CD4-positive, alpha-beta memory T cell (primary cell): ENCODE measurements at regions not wholly inside any gene's neighbourhood (a gene's known extent, or its start where the extent isn't known, plus 50 kb on each side); places are given as distances from the start of the nearest gene placed in this dataset.

Source experiments
- CTCF ChIA-PET: fragments of 350-600 bp; sonication (Branson Sonifier 250); formaldehyde crosslinking; loops from one replicate; lab custom pipeline; 2021; ENCODE audit warnings: inconsistent platforms; ENCODE audit not compliant: partially characterized antibody; lab: Charles Lee
- POLR2A ChIA-PET: fragments of 350-600 bp; sonication (Branson Sonifier 250); formaldehyde crosslinking; loops from one replicate; lab custom pipeline; 2021; ENCODE audit not compliant: partially characterized antibody; lab: Charles Lee
- DNase-seq, 5 donors: peaks; one replicate each; pipeline versions ENCODE4 v3.0.0 to v3.0.0-alpha.2; 2020 to 2022; ENCODE audit warnings: mixed read lengths in 1 of 5
- H3K27ac ChIP-seq: one replicate; pipeline ENCODE4 v1.7.0; 2013; ENCODE audit warnings: low read depth, low read length
- H3K27me3 ChIP-seq: 2 replicates; pipeline ENCODE4 v1.7.0; 2013; ENCODE audit warnings: mild to moderate bottlenecking, low read length, moderate library complexity; ENCODE audit not compliant: insufficient read depth
- H3K36me3 ChIP-seq: 2 replicates; pipeline ENCODE4 v1.7.0; 2013; ENCODE audit warnings: mild to moderate bottlenecking, low read length, moderate library complexity; ENCODE audit not compliant: insufficient read depth
- H3K4me1 ChIP-seq: 2 replicates; pipeline ENCODE4 v1.7.0; 2013; ENCODE audit warnings: mild to moderate bottlenecking, low read length, moderate library complexity; ENCODE audit not compliant: insufficient read depth
- H3K4me3 ChIP-seq, 2 donors: one replicate each; pipeline ENCODE4 v1.7.0; 2013; ENCODE audit warnings: low read length in 2 of 2, mild to moderate bottlenecking in 1 of 2
- H3K9me3 ChIP-seq, 2 donors: one replicate each; pipeline ENCODE4 v1.7.0; 2013; ENCODE audit warnings: low read length in 2 of 2, control low read depth in 1 of 2; ENCODE audit not compliant: control insufficient read depth in 1 of 2
- H3K27ac Mint-ChIP-seq, 7 donors: one replicate each; pipeline ENCODE4 v1.8.0; 2020 to 2021; ENCODE audit warnings: mixed read lengths in 7 of 7, mild to moderate bottlenecking in 6 of 7, inconsistent platforms in 3 of 7, moderate library complexity in 3 of 7
- H3K27me3 Mint-ChIP-seq, 2 donors: one replicate each; pipeline ENCODE4 v1.8.0; 2020 to 2021; ENCODE audit warnings: mixed read lengths in 2 of 2
- H3K36me3 Mint-ChIP-seq, 2 donors: one replicate each; pipeline ENCODE4 v1.8.0; 2020 to 2021; ENCODE audit warnings: mixed read lengths in 2 of 2, inconsistent platforms in 1 of 2, mild to moderate bottlenecking in 1 of 2
- H3K4me1 Mint-ChIP-seq, 4 donors: one replicate each; pipeline ENCODE4 v1.8.0; 2020 to 2021; ENCODE audit warnings: mixed read lengths in 4 of 4, mild to moderate bottlenecking in 1 of 4
- H3K4me3 Mint-ChIP-seq, 8 donors: one replicate each; pipeline ENCODE4 v1.8.0; 2020 to 2021; ENCODE audit warnings: mixed read lengths in 8 of 8, mild to moderate bottlenecking in 7 of 8, moderate library complexity in 6 of 8, inconsistent platforms in 3 of 8
- H3K9me3 Mint-ChIP-seq, 8 donors: one replicate each; pipeline ENCODE4 v1.8.0; 2020 to 2021; ENCODE audit warnings: mixed read lengths in 8 of 8, mild to moderate bottlenecking in 5 of 8, inconsistent platforms in 3 of 8, moderate library complexity in 1 of 8
- intact Hi-C: fragments of 100-400 bp; cut with micrococcal nuclease; formaldehyde crosslinking; loops from one replicate; pipeline ENCODE4 v1.15.1; 2023

DNA sequence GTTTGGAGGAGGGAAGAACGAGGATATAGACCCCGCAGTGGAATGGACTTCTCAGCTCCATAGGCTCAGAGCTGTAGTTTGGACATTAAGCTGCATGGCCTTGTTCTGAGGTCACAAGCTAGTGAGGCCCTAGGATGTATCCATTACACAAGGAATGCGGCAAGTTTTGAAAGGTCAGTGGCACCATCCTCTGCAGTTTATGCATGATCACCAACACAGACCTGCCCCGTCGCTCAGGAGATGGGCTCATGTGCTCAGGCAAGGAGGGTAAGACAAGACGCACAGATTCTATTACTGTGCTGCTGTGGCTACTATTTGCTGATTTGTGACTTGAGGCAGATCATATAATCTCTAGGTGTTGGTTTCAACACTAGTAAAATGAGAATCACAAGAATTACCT is 110.9 kb downstream of the FAM161A start:
- Histone ChIP-seq H3K4me3 (no peak overlapping the region), H3K27ac (no peak overlapping the region), H3K9me3 (no peaks in the 10 kb centered on the region), H3K4me1 (no peaks in the 10 kb centered on the region), H3K27me3 (no peaks in the 10 kb centered on the region), H3K36me3 (no peaks in the 10 kb centered on the region)
- intact Hi-C loops: no loop called here
- no peak for DNase-seq
- ChIA-PET POLR2A (no interaction called here), CTCF (no interaction called here)
- Mint-ChIP-seq H3K4me1 (no peaks in the 10 kb centered on the region), H3K27me3 (peaks cover 0 to 4% of the 10 kb centered on the region in 2 donors), H3K27ac (no peak overlapping the region), H3K9me3 (peaks cover 0 to 3% (median 0%) of the 10 kb centered on the region in 8 donors), H3K4me3 (no peak overlapping the region), H3K36me3 (no peaks in the 10 kb centered on the region)

DNA sequence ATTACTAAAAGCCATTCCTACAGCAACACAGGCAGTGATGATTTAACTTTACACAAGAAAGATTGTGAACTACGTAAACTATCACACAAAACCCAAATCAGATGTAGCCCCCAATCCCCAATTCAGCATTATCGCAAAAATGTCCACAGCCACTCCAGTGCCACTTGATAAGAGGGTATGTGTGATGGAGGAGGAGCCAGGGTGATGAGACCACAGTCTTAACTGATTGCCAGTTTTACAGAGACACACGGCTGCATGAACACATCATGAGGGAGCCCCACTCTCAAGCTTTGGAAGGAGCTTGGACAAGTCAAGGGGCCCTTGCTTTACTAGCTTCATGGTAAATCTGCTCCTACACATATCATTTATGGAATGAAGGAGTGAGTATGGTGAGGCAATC is 116.0 kb downstream of the FAM161A start:
- H3K27ac Mint-ChIP-seq: peak overlapping the region in 1 of 7 donors; percentile 14
- intact Hi-C loops: no loop called here
- Histone ChIP-seq H3K4me3 (no peak overlapping the region), H3K36me3 (no peaks in the 10 kb centered on the region), H3K9me3 (no peaks in the 10 kb centered on the region), H3K27ac (no peak overlapping the region), H3K27me3 (no peaks in the 10 kb centered on the region), H3K4me1 (no peaks in the 10 kb centered on the region)
- no peaks in the 10 kb centered on the region for H3K4me1 Mint-ChIP-seq
- CTCF ChIA-PET: no interaction called here
- DNase-seq: no peak
- H3K4me3 Mint-ChIP-seq: no peak overlapping the region
- POLR2A ChIA-PET: no interaction called here
- H3K9me3 Mint-ChIP-seq: peaks cover 0 to 1% (median 0%) of the 10 kb centered on the region in 8 donors
- H3K27me3 Mint-ChIP-seq: peaks cover 0 to 5% of the 10 kb centered on the region in 2 donors
- H3K36me3 Mint-ChIP-seq: no peaks in the 10 kb centered on the region

DNA sequence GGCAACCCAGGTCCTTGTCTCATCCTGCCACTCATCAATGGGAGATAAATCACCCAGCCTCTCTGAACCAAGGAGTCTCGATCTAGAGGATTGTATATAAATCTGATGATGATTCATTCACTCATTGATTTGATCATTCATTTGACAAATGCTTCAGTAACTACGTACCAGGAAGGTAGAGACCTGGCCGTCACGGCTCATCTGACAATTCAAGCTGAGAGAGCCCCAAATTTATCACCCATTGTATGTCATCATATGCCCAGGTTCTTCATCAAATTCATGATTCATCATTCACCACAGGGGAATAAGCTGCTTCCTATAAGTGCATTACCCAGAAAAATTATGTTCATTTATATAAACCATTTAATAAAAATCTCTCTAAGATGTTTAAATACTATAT is 116.9 kb downstream of the FAM161A start:
- Mint-ChIP-seq H3K4me1 (no peaks in the 10 kb centered on the region), H3K9me3 (peaks cover 0 to 1% (median 0%) of the 10 kb centered on the region in 8 donors), H3K27me3 (peaks cover 0 to 5% of the 10 kb centered on the region in 2 donors), H3K27ac (no peak overlapping the region), H3K4me3 (no peak overlapping the region), H3K36me3 (no peaks in the 10 kb centered on the region)
- Histone ChIP-seq H3K36me3 (no peaks in the 10 kb centered on the region), H3K4me1 (no peaks in the 10 kb centered on the region), H3K27ac (no peak overlapping the region), H3K9me3 (no peaks in the 10 kb centered on the region), H3K27me3 (no peaks in the 10 kb centered on the region), H3K4me3 (no peak overlapping the region)
- no peak for DNase-seq
- POLR2A ChIA-PET: no interaction called here
- CTCF ChIA-PET: no interaction called here
- intact Hi-C loops: no loop called here

DNA sequence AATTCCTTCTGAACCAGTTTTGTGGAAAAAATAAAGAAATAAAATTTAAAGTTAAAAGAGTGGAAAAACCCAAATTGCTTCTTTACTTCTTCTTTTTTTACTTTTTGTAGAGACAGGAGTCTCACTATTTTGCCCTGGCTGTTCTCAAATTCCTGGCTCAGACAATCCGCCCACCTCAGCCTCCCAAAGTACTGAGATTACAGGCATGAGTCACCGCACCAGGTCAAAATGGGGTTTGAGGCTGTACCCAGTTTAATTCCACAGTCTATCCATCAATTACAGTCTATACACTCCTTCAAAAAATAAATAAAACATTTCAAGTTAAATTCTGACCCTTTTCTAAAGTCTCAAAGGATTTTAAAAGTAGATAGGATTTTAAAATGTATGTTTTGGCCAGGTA is 120.3 kb downstream of the FAM161A start:
- Mint-ChIP-seq H3K36me3 (no peaks in the 10 kb centered on the region), H3K9me3 (no peaks in the 10 kb centered on the region)
- CTCF ChIA-PET: interaction anchor here (0.7 kb wide), 1 partner anchor 10 kb away, joined by 3 read pairs; no protein-coding TSS in a partner anchor

DNA sequence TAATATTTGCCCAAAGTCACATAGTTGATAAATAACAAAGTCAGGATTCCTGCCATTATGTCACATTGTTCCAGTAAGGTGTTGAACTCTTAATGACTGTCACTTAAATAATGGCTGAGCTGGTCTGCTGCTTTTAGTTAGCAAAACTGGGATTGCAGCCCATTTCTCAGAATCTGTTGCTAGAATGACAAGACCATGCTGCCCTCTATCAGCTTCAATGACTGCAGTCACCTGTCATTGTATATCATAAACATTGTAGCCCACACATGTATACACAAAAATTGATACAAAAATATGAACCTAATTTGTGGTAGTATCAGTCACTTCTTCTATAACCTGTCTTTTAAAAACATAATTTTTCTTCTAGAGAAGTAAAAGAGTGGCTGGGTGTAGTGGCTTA is 121.1 kb downstream of the FAM161A start:
- Mint-ChIP-seq H3K4me1 (no peaks in the 10 kb centered on the region), H3K27me3 (peaks cover 5 to 7% of the 10 kb centered on the region in 2 donors), H3K9me3 (no peaks in the 10 kb centered on the region), H3K27ac (no peak overlapping the region), H3K4me3 (no peak overlapping the region), H3K36me3 (no peaks in the 10 kb centered on the region)
- Histone ChIP-seq H3K36me3 (no peaks in the 10 kb centered on the region), H3K4me1 (no peaks in the 10 kb centered on the region), H3K9me3 (no peaks in the 10 kb centered on the region), H3K4me3 (no peak overlapping the region), H3K27me3 (no peaks in the 10 kb centered on the region), H3K27ac (no peak overlapping the region)
- DNase-seq: no peak
- ChIA-PET POLR2A (no interaction called here), CTCF (interaction anchor here (0.7 kb wide), 1 partner anchor 9 kb away, joined by 3 read pairs; no protein-coding TSS in a partner anchor)
- intact Hi-C loops: no loop called here

More for the DNA sequence above, 120.3 kb downstream of the FAM161A start:
- POLR2A ChIA-PET: interaction anchor here (0.6 kb wide), 1 partner anchor 14 kb away, joined by 3 read pairs; no protein-coding TSS in a partner anchor
- Mint-ChIP-seq H3K4me3 (no peak overlapping the region), H3K27me3 (peaks cover 5 to 6% of the 10 kb centered on the region in 2 donors), H3K4me1 (no peaks in the 10 kb centered on the region), H3K27ac (no peak overlapping the region)
- Histone ChIP-seq H3K36me3 (no peaks in the 10 kb centered on the region), H3K4me1 (no peaks in the 10 kb centered on the region), H3K27me3 (no peaks in the 10 kb centered on the region), H3K9me3 (no peaks in the 10 kb centered on the region), H3K4me3 (no peak overlapping the region), H3K27ac (no peak overlapping the region)
- DNase-seq: no peak
- intact Hi-C loops: no loop called here

DNA sequence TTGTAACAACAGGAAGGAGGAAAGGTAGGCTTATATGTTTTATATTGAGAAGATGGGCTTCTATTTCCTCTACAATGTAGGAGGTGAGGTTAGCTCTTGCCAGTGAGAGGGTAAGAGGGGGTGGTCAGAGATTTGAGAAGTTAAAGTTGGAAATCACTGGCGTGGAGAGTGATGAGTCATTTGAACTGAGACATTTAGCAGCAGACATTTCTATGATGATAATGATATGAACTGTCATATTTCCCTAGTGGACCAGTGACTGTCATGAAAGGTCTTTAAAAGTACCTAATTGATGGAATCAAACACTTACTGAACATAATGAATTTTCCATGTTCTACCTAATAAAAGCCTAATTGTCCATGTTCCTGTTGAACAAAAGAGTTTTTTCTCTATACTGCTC is 126.1 kb downstream of the FAM161A start:
- Mint-ChIP-seq H3K27ac (no peak overlapping the region), H3K36me3 (peaks cover 0 to 4% of the 10 kb centered on the region in 2 donors), H3K27me3 (peaks cover 8 to 14% of the 10 kb centered on the region in 2 donors), H3K4me1 (no peaks in the 10 kb centered on the region), H3K4me3 (no peak overlapping the region), H3K9me3 (peaks cover 0 to 13% (median 6%) of the 10 kb centered on the region in 8 donors)
- DNase-seq: no peak
- Histone ChIP-seq H3K36me3 (no peaks in the 10 kb centered on the region), H3K4me3 (no peak overlapping the region), H3K9me3 (no peaks in the 10 kb centered on the region), H3K4me1 (no peaks in the 10 kb centered on the region), H3K27ac (no peak overlapping the region), H3K27me3 (no peaks in the 10 kb centered on the region)
- intact Hi-C loops: no loop called here
- ChIA-PET CTCF (no interaction called here), POLR2A (no interaction called here)

DNA sequence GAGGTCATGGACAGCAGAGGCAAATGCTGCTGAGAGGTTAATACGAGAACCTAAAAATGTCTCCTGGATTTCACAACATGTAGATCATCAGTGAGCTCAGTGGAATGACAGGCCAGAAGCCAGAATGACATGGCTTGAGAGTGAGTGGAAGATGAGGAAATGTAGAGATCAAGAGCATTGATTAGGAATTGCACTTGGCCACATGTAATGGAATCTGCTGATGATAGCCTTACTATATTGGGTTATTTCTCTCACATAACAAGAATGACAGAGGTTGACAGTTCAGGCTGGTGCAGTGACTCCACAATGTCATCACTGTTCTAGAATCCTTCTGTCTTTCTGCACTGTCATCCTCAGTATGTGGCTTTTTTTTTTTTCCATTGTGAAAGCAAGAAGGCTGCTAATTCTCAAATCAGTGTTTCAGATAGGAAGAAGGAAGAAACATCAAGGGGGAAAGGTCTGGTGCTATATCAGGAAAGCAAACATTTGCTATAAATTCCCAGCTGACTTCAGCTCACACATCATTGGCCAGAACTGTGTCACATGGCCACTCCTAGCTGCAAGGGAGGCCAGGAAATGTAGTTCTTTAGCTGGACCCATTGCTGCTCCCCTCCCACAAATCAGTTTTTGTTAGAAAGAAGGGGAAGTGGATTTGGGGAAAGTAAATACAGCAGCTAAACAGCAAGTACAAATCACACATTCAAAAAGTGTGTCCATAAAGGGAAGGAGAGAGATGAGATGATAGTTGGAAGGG is 127.2 kb downstream of the FAM161A start:
- POLR2A ChIA-PET: no interaction called here
- Mint-ChIP-seq H3K4me3 (no peak overlapping the region), H3K9me3 (peaks cover 0 to 13% (median 6%) of the 10 kb centered on the region in 8 donors), H3K36me3 (peaks cover 0 to 4% of the 10 kb centered on the region in 2 donors), H3K27ac (no peak overlapping the region), H3K4me1 (no peaks in the 10 kb centered on the region), H3K27me3 (peaks cover 8 to 12% of the 10 kb centered on the region in 2 donors)
- DNase-seq: no peak
- no peaks in the 10 kb centered on the region for H3K9me3 ChIP-seq
- H3K27ac ChIP-seq: no peak overlapping the region
- no peaks in the 10 kb centered on the region for H3K36me3 ChIP-seq
- H3K4me1 ChIP-seq: no peaks in the 10 kb centered on the region
- H3K27me3 ChIP-seq: no peaks in the 10 kb centered on the region
- intact Hi-C loops: no loop called here
- no peak overlapping the region for H3K4me3 ChIP-seq
- CTCF ChIA-PET: no interaction called here
